Left hindlimb (tissue), 1 donor: ENCODE measurements at regions not wholly inside any gene's neighbourhood (a gene's known extent, or its start where the extent isn't known, plus 50 kb on each side); places are given as distances from the start of the nearest gene placed in this dataset.

ENCODE experiments used
- DNase-seq: peaks from one replicate; pipeline ENCODE4 v3.0.0-alpha.2; 2018

DNA sequence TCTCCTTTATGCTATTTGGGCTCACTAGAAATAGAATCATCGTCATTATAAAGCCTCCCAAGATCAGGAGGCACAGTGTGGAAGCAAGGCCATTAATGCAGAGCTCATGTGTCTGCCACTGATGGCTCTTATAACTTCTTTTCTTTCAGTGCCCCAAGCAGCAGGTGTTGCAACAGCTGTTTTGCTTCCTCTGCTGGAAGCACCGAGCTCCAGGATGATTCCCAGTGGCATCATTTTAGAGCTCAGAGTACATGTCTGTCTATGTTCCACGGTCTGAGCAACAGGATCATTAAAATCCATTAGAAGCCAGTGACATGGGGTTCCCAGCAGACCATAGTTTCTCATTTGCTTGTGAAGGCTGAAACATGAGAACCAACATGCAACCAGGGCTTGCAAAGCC lies 803.0 kb upstream of the FAT3 start:
- no peak for DNase-seq

DNA sequence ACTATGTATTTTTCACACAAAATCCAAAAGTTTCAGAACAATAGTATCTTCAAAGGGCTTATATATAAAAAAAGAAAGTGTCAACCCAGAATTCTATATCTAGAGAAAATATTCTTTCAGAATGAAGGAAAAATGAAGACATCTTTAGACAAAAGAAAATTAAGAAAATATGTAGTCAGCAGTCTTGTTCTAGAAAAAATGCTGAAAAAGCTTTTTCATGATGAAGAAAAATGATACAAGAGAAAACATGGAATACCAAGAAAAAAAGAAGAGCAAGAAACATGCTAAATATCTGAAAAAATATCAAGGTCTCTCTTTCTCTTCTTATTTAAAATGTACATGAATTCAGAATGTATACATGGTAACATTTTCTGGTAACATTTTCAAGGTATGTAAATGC lies 816.8 kb upstream of the FAT3 start:
- DNase-seq = no peak

DNA sequence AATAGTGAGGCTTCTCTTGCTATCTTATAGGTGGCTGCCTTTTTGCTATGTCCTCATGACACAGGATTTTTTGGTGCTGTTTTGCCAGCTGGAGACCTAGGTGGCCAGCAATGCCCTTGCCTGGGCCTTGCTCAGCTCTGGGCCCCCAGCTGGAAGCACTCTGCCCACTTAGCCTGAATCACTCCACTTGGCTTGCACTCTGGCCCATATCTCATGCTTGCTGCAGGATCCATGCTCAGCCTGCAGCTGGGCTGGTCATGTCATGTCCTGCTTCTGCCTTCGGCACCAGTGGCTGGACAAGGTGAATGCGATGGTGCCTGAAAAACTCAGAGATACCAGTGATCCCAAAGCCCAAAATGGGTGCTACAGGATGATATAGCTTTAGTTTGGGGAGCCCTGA lies 818.6 kb upstream of the FAT3 start:
- no peak for DNase-seq

DNA sequence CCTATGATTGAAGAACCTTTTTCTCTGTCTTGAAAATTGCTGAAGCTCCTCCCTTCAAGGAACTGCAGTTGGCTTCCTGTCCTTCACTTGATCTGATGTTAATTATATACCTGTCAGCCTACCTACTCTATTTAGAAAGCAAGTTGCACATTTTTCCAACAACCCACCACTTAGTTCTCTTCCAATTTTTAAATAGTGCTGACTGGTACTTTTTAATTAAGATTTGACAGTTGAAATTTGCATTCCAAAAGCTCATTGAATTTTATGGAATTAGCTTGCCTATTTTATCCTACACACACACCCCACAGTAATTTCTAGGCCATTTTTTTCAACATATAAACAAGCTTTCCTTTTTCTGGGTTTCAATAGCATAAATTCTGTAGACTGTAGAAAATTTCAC lies 820.3 kb upstream of the FAT3 start:
- no peak for DNase-seq

DNA sequence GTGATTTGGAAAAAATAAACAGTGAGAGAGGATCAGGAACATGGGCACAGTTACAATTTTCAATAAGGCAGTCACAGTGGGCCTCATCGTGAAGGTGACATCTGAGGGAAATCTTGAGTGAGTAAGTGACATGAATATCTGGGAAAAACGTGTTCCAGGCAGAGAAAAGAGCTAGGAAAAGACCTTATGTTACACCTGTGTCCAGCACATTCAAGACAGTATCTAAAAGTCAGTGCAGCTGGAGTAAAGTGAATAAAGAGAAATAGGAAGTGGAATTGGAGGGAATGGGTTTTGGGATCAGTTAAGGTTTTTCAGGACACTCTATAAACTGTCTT lies 827.5 kb upstream of the FAT3 start:
- DNase-seq = no peak

DNA sequence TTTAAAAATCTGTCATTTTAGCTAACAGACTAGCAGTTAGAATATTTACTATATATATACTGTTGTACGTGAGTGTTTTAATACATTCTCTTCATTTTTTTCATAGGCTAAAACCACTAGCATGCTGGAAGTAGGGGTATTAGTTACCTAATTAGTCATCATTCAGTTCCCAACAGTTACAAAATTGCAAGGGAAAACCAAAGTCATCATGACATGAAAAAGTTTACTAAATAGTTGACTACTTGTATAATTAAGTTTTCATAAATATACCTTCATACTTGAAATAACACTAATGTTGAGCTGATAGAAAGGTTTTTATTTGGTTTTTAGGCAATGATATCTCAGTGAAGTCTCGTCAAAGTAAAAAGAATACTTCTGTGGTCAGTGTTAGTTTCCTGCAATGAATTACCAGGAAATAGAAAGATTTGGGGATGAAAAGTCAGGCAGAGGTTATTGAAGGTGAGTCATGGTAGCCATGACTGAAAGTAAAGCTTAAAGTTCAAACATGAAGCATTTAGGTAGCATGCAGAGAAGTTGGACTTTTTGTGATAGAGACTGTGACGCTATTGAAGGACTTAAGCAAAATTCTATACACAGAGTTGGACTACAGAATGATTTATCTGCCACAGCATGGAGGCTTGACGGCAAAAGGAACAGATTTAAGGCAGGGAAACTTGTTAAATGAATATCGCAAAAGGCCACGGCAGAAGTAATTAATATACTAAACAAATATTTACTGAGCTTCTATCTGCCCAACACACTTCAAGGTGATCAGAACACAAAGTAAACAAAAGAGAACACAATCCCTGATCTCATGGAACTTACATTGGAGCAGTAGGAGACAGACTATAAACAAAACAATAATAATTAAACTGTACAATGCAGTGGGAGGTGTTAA lies 828.1 kb upstream of the FAT3 start:
- DNase-seq = no peak

DNA sequence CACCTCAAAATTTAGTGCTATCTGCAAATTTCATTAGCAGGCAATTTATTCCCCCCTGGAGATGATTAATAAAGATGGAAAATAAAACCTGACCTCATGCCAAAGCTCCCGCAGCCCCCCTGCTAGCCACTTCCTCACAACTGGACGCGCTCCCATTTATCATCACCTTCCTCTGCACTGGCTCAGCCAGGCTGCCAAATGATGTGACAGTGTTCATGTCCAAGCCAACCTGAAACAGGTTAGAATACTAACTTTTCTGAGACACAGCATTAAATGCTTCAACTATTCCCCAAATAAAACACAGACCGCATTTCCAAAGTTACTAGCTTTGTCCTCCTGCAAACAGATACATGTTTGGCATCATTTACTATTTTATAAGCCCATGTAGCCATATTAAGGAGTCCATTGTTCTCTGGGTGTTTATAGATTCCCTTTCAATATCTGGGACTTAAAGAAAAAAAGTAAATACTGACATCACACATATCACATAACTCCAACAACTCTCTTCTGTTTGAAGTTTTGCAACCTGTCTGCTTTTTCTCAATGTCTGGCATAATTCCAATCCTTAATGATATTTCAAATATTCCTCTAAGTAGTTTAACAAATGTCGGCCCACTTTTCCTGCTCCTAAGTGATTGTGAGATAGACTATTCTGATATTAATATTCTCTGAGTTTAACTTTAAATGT lies 829.7 kb upstream of the FAT3 start:
- DNase-seq = peak; percentile 44

DNA sequence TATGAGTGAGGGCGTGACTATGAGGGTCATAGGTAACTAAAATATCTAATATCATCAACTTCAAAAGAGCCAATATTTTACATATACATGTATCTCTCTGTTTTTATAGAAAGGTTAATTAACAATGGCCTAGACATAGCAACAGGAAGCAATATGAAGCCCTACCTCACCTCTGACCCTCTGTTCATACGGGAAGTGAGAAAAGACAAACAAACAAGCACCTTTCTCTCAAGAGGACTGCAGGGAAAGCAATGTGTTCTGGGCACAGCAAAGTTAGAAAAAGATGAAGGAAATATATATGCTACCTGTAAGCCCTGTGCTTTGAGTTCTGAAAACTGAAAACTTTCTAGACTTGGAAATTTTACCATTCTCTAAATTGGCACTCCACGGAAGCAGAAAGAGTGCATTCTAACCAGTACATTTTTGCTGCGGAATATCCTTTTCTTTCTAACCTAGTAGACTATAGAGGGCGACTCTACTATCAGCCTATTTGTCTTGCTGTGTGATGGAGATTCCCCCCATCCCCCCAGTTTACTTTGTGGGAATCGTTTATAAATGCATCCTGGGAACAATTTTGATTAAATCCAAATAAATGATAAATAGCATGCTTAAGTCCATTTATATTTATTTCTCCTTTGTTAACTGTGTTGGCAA lies 830.4 kb upstream of the FAT3 start:
- no peak for DNase-seq

DNA sequence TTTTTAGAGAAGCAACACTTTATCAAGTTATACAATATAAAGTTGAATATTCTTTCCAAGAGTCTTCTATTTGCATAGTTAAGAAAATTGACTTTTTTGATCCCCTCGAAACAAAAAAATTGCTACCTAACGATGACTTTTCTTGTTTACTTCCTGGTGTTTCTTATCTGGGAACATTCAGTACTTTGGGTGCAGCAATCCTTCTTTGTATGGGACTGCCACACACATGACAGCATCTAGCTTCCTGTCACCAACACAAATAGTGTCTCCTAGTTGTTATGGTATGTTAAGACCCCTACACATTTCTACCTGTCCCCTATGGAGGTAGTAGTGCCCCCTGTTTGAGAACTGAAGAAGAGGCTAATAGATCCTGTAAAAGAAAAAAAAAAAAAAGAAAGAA lies 841.7 kb upstream of the FAT3 start:
- DNase-seq = no peak

DNA sequence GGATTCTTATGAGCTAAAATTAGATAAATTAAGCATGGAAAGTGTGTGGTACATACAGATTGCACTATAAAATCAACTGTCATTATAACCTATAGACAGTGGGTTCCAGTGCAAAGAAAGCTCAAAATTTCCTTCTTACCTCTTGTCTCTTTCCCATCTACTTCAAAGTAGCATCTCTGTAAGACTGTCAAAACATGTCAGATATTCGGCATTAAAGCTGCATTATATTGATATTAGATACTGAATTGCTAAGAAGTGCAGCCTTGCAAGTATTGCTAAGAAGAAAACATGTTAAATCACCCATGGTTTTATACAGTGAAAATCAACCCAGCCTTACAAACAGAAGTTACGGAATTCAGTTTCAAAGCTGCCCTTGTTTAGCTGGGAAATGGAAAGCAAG lies 849.8 kb upstream of the FAT3 start:
- DNase-seq = no peak

DNA sequence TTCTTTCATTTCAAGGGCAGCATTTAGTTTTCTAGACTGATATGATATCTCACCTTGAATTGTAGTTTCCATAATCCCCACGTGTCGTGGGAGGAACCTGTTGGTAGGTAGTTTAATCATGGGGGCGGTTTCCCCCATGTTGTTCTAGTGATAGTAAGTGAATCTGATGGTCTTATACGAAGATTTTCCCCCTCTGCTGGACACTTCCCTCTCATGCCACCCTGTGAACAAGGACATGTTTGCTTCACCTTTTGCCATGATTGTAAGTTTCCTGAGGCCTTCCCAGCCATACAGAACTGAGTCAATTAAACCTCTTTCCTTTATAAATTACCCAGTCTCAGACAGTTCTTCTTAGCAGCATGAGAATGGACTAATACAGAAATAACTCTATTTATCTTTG lies 851.1 kb upstream of the FAT3 start:
- DNase-seq = no peak

DNA sequence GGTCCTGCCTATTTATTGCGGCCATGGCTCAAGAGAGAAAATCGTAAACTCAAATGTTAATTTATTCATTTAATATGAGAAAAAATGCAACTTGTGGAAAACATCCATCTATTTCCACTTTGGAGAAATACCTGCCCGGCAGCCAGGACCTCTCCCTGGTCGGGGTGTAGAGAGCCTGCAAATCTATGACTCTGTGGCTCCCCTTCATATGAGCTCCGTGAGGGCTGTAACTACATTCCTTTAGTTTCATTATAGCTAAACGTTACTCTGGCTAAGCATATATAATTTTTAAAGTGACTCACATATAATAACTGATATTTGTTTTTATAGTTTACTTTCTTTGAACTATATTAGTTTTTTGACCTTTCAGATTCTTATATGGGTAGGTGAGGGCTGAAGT lies 857.8 kb upstream of the FAT3 start:
- DNase-seq = peak; percentile 13

DNA sequence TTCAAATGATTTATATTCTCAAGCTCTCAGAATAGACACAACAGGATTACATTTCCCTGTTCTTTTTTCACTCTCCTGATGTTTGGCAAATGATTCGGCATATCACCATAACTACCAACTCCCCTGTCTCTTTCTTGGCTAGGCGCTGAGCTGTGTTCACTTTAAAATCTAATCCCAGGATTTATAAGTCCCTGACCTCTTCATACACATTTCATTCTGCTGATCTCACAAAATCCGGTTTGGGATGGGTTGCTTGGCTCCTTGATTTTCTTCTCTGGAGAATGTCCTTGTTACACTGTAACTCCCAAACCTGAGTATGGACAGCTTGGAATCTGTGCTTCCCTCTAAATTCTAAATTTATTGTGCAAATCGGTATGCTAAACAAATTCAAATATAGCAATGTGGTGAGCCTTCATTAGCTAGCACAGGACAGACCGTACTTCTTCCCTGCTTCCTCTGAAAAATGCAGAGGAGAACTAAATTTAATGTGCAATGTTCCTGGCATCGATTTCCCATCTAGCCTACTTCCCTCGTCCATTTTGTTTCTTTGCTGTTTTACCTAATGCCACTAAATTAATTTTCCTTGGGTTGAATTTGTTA lies 858.5 kb upstream of the FAT3 start:
- DNase-seq = peak; percentile 36

DNA sequence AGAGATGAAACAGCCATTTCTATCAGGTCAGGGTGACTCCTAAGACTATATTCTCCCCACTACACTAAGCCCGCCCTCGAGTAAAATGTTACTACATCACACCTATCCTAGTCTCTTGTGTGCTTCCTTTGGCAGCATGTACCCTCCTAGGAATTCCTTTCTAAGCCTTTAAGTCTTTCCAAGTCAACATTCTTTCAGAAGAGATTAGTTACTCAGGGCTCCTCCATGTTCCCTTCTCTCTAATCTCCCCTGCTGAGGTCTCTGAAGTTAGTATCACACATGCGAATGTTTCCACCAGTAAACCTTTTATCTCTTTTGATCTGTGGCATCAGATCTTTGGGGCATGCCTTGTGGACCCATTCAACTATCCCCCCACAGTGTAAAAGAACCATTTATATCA lies 873.7 kb upstream of the FAT3 start:
- DNase-seq = no peak

DNA sequence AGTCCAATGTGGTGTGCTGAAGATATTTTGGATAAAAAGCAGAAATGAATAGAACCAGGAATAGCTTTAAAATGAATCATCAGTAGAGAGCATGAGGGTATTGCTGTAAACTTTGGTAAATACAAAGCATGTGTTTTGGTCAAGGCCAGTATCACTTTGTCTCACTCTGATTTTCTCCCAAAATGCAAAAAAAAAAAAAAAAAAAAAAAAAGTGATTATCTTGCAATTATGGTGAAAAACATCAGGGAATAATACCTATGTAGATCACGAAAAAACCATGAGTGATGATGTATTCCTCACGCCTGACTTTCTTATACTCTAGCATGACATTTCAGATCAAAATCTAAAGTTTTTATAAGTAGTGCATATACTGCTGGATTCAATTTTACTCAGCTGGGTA lies 897.9 kb upstream of the FAT3 start:
- DNase-seq = no peak

DNA sequence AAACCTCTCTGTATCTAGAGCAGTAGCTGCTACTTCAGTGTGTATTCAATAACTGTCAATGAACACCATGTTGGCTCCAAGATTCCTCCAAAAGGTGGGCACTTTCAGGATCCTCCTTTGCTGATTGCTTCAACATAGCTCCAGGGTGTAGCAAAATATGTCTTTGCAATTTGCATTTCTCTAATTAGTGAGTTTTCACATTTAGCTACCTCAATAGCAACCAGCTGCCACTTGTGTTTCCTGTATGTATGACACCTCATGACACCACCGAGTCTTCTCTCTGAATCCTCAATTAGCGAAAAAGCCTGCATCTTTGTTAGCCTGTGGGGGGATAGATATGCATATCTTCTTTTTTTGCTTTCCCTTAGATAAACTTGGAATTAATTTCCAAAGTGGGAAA lies 898.3 kb upstream of the FAT3 start:
- DNase-seq = no peak

DNA sequence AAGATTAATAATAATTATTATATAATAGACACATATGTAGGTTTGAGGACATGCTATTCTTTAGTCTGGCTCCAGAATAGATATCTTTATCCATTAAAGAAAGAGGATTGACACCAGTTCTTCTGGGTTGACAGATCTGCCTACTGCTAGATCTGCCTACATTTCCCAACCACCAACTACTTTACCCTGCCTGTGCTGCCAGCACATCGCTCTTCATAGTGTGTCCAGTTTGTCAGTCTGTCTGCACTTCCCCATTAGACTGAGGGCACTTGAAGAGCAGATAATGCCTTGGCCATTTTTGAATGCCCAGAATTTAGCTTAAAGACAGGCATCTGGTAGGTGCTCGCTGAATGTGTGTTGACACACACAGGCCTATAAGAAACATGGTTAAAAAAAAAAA lies 910.1 kb upstream of the FAT3 start:
- no peak for DNase-seq

DNA sequence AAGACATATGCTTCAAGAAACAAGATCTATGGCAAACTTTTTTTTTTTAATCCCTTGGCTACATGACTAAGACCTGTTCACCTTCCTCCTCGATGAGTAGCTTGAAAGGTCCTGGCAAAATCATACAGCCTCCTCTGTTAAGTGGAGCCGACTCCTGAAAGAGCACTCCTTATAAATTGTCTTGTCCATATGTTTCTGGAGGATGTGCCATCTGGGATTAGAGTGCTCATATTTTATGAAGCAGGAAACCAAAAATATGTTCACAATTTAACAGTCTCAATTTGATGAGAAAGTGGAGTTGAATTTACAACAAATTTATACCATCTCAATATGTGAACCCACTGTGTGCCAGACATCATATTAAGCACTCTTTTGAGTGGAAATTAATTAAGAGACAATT lies 912.1 kb upstream of the FAT3 start:
- no peak for DNase-seq

DNA sequence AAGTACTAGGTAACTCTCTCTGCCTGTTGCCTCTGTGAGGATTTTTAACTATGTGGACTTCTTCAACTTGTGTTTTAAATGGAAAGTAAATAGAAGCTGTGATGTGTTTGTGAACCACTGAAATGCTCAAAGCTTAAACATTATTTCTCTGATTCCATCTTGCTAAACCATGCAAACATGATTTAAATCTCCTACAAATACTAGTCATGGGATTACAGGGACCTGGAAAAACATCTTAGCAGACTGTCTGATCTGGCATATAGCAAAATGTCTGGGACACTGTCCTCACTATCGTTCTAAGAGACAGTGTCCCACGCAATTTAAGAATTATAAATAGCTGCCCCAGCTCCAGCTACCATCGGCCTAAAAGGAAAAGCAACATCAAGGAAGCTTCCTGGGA lies 914.5 kb upstream of the FAT3 start:
- no peak for DNase-seq

DNA sequence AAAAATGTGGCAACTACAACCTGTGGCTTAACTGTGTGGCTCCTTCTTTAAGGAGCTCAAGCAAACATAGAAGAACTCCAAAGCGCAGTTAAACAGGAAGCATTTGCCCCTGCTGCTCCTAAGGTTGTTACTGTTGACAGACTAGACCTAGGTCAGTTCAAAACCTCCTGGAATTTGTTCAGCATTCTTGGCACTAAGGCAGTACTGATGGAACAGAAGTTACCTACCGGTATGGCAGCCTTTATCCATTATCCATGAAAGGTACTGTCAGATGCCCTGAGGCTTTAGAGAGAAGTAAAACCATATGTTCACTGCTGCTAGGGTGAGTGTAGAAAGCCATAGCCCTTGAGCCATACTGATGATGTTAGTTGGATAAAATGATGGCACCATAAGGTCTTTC lies 916.5 kb upstream of the FAT3 start:
- DNase-seq = no peak

DNA sequence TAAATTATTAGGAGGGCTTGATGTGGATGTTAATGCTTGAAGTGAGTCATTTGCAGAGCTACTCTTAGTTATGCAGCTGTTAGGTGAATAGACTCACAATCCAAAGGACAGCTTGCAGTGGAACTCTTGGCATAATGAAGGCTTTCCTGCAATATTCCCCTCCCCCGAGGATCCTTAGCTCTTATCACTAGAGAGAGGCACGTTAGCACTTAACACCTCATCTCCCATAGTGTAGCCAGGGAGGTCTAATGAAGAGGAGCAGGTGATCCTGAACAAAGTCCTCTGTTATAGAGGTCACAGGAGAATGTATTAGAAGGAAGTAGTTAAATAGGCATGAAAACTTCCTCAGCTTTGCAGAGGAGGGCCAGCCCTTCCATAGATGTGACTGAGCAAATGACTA lies 919.2 kb upstream of the FAT3 start:
- no peak for DNase-seq

DNA sequence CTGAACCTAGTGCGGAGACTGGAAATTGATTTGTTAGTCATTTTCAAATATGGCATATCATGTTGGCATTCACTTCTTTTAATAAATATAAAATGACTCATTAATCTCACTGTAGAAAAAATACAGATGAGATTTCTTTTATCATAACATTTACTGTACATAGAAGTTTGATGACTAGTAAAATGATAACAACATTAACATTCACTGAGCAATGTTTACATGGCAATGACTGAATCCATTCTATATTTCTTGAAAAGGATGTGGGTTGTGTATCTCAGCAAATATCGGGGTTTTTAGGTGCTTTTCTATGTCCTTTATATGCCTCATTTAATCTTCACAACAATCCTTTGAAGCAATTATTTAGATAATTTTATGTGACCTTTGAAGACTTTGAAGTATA lies 920.9 kb upstream of the FAT3 start:
- DNase-seq = no peak

DNA sequence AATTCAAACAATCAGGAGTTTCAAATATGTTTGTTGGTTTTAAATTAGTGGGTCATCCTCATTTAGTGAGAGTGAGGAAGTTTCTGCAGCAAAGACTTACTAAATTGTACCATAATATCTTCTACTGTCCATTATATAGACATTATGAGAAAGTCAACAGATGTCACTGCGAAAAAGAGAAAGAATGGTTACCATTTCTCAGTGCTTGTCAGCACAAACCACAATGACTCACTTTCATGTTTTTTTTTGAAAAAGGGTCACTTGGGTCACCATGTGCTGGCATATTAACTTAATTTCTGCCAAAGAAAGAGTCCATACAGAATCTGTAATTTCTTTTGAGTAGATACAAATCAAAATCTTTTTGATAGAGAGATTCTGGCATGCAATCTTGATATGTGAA lies 924.6 kb upstream of the FAT3 start:
- DNase-seq = no peak

DNA sequence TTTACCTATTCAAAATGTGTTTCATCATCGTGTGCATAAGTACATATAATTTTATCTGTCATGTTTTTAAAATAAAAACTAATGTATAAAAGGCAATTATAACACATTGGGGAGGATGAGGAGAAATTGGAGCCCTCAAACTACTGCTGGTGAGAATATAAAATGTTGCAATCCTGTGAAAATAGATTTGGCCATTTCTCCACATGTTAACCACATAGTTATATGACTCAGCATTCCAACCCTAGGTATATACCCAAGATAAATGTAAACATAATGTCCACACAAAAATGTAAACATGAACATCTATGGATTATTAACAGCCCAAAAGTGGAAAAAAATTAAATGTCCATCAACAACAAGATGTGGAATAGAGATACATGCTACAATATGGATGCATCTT lies 928.0 kb upstream of the FAT3 start:
- no peak for DNase-seq
